ENCODE measurements at regions not wholly inside any gene's neighbourhood (a gene's known extent, or its start where the extent isn't known, plus 50 kb on each side); places are given as distances from the start of the nearest gene placed in this dataset.

- ChIA-PET POLR2A (interaction anchor here (0.6 to 1.0 kb wide), 2 partner anchors 8 to 52 kb away, joined by 3 to 4 read pairs; no protein-coding TSS in a partner anchor), CTCF (no interaction called here)
- Mint-ChIP-seq H3K27me3 (ENCODE audit: low read depth) (no peaks in the 10 kb centered on the region), H3K4me3 (no peak overlapping the region), H3K4me1 (peaks cover 12% of the 10 kb centered on the region), H3K36me3 (no peaks in the 10 kb centered on the region; the same call in 1 of the 2 replicates), H3K9me3 (peaks cover 4% of the 10 kb centered on the region), H3K27ac (no peak overlapping the region)
- ATAC-seq (no peak), DNase-seq (ENCODE audit: low spot score) (no peak)
- no peak for TF ChIP-seq ZNF423 (CRISPR knock-in tag; IDR thresholded peaks at IDR 0.05)
These were observed 50.8 kb upstream of the TSHZ2 start for GRCh38 chr20:52921340-52921739.

DNA sequence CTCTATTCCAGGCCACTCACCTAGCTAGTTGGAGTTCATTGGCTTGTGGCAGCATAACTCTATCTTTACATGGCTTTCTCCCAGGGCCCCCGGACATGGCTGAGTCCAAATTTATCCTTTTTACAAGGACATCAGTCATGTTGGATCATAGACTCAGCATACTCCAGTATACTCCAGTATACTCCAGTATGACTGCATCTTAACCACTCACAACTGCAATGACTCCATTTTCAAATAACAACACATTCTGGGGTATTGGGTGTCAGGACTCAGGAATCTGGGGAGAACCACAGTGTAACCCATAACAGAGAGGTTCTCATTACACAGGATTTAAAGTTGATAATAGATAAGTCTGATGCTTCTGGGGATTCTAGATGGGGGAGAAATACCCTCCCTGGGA lies 53.8 kb upstream of the TSHZ2 start:
- no peak for DNase-seq (ENCODE audit: low spot score)
- Mint-ChIP-seq H3K9me3 (peaks cover 22% of the 10 kb centered on the region), H3K4me3 (no peak overlapping the region), H3K27ac (no peak overlapping the region), H3K27me3 (ENCODE audit: low read depth) (no peaks in the 10 kb centered on the region), H3K4me1 (peaks cover 4% of the 10 kb centered on the region), H3K36me3 (no peaks in the 10 kb centered on the region; the same call in 1 of the 2 replicates)
- TF ChIP-seq NFYB (CRISPR knock-in tag; conservative IDR thresholded peaks at IDR 0.05; ENCODE audit: low read depth) (no peak), JAZF1 (CRISPR knock-in tag; IDR thresholded peaks at IDR 0.05) (no peak)
- ATAC-seq, result no peak
- ChIA-PET POLR2A (no interaction called here), CTCF (no interaction called here)

- ChIA-PET POLR2A (no interaction called here), CTCF (no interaction called here)
These were observed 56.6 kb upstream of the TSHZ2 start for GRCh38 chr20:52915564-52915963.

GRCh38 chr20:52914870-52915269 lies 57.3 kb upstream of the TSHZ2 start:
- Mint-ChIP-seq H3K4me3 (no peak overlapping the region), H3K36me3 (no peaks in the 10 kb centered on the region; the same call in 1 of the 2 replicates), H3K27ac (no peak overlapping the region), H3K27me3 (ENCODE audit: low read depth) (no peaks in the 10 kb centered on the region), H3K4me1 (no peaks in the 10 kb centered on the region), H3K9me3 (peaks cover 22% of the 10 kb centered on the region)
- POLR2A ChIA-PET, result no interaction called here
- CTCF ChIA-PET, result no interaction called here
- DNase-seq (ENCODE audit: low spot score) (no peak), ATAC-seq (no peak)
- no peak for TF ChIP-seq ZNF281 (CRISPR knock-in tag; IDR thresholded peaks at IDR 0.05)
- TF ChIP-seq IRF2 (CRISPR knock-in tag; IDR thresholded peaks at IDR 0.05; ENCODE audit: borderline replicate concordance, low read depth), result no peak
- TF ChIP-seq SOX15 (CRISPR knock-in tag; IDR thresholded peaks at IDR 0.05), result no peak
- TF ChIP-seq ZNF219 (CRISPR knock-in tag; IDR thresholded peaks at IDR 0.05; ENCODE audit: borderline replicate concordance), result no peak
- no peak for TF ChIP-seq ZMAT4 (CRISPR knock-in tag; IDR thresholded peaks at IDR 0.05)
- no peak for TF ChIP-seq JAZF1 (CRISPR knock-in tag; IDR thresholded peaks at IDR 0.05)
- TF ChIP-seq MLX (CRISPR knock-in tag; IDR thresholded peaks at IDR 0.05), result no peak
- TF ChIP-seq, protein P1, sequence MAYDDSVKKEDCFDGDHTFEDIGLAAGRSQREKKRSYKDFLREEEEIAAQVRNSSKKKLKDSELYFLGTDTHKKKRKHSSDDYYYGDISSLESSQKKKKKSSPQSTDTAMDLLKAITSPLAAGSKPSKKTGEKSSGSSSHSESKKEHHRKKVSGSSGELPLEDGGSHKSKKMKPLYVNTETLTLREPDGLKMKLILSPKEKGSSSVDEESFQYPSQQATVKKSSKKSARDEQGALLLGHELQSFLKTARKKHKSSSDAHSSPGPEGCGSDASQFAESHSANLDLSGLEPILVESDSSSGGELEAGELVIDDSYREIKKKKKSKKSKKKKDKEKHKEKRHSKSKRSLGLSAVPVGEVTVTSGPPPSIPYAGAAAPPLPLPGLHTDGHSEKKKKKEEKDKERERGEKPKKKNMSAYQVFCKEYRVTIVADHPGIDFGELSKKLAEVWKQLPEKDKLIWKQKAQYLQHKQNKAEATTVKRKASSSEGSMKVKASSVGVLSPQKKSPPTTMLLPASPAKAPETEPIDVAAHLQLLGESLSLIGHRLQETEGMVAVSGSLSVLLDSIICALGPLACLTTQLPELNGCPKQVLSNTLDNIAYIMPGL (CRISPR knock-in tag; IDR thresholded peaks at IDR 0.05), result no peak

More at GRCh38 chr20:52915564-52915963, 56.6 kb upstream of the TSHZ2 start:
- H3K4me1 Mint-ChIP-seq, result no peaks in the 10 kb centered on the region
- ATAC-seq, result no peak
- no peaks in the 10 kb centered on the region for H3K27me3 Mint-ChIP-seq (ENCODE audit: low read depth)
- no peak overlapping the region for H3K27ac Mint-ChIP-seq
- no peak overlapping the region for H3K4me3 Mint-ChIP-seq
- H3K9me3 Mint-ChIP-seq, result peaks cover 22% of the 10 kb centered on the region
- no peaks in the 10 kb centered on the region; the same call in 1 of the 2 replicates for H3K36me3 Mint-ChIP-seq
- TF ChIP-seq, protein P2, sequence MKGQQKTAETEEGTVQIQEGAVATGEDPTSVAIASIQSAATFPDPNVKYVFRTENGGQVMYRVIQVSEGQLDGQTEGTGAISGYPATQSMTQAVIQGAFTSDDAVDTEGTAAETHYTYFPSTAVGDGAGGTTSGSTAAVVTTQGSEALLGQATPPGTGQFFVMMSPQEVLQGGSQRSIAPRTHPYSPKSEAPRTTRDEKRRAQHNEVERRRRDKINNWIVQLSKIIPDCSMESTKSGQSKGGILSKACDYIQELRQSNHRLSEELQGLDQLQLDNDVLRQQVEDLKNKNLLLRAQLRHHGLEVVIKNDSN (CRISPR knock-in tag; IDR thresholded peaks at IDR 0.05), result no peak
- TF ChIP-seq ERG (CRISPR knock-in tag; IDR thresholded peaks at IDR 0.05) (no peak), ATF1 (CRISPR knock-in tag; IDR thresholded peaks at IDR 0.05) (no peak)
- TF ChIP-seq, protein P3, sequence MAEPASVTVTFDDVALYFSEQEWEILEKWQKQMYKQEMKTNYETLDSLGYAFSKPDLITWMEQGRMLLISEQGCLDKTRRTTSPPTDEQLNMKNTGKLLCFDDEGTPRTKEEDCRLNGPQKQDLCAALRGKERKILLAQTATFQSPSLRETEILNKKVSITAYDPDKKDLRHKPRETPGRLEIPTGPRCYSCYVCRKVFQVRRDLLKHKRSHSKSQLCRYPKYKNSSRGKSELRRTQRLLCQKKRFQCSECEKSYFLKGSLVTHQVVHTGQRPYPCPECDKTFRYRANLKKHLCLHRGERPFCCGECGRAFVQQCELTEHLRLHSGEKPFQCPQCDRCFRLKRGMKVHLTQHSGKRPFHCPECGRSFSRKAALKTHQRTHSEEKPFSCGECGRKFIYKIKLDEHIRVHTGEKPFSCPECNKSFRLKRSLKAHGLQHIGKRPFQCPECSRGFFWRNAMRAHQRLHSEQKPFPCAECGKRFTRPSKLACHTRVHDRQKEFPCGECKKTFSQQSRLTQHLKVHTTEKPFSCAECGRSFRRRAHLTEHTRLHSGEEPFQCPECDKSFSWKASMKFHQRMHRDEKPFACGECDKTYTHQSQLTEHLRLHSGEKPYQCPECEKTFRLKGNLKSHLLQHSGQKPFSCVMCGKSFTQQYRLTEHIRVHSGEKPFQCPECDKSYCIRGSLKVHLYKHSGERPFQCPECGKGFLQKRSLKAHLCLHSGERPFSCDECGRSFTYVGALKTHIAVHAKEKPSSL (CRISPR knock-in tag; conservative IDR thresholded peaks at IDR 0.05), result no peak
- TF ChIP-seq, protein P4, sequence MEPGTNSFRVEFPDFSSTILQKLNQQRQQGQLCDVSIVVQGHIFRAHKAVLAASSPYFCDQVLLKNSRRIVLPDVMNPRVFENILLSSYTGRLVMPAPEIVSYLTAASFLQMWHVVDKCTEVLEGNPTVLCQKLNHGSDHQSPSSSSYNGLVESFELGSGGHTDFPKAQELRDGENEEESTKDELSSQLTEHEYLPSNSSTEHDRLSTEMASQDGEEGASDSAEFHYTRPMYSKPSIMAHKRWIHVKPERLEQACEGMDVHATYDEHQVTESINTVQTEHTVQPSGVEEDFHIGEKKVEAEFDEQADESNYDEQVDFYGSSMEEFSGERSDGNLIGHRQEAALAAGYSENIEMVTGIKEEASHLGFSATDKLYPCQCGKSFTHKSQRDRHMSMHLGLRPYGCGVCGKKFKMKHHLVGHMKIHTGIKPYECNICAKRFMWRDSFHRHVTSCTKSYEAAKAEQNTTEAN (CRISPR knock-in tag; IDR thresholded peaks at IDR 0.05), result no peak
- DNase-seq (ENCODE audit: low spot score), result no peak

Data from WTC11 (cell line).